ENCODE measurements at regions not wholly inside any gene's neighbourhood (a gene's known extent, or its start where the extent isn't known, plus 50 kb on each side); places are given as distances from the start of the nearest gene placed in this dataset.

DNA sequence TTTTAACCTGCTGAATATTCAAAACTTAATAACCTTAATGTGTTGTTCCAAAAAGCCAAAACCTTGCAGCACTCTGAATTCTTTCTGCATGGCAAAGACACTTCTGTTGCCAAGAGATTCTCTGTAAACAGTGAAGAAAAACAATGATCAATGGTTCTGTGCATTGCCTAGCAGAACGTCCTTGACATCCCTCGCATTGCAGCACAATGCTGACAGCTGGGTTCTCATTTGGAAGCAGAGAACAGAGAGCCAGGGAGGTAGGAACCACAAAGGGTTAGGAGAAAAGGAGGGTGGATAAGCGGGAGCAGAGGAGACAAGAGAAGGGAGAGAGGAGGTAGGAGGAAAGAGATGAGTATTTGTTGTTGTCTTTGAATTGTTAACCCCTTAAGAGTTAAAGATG, 501.1 kb downstream of the NAV3 start:
- TF ChIP-seq, protein P1, sequence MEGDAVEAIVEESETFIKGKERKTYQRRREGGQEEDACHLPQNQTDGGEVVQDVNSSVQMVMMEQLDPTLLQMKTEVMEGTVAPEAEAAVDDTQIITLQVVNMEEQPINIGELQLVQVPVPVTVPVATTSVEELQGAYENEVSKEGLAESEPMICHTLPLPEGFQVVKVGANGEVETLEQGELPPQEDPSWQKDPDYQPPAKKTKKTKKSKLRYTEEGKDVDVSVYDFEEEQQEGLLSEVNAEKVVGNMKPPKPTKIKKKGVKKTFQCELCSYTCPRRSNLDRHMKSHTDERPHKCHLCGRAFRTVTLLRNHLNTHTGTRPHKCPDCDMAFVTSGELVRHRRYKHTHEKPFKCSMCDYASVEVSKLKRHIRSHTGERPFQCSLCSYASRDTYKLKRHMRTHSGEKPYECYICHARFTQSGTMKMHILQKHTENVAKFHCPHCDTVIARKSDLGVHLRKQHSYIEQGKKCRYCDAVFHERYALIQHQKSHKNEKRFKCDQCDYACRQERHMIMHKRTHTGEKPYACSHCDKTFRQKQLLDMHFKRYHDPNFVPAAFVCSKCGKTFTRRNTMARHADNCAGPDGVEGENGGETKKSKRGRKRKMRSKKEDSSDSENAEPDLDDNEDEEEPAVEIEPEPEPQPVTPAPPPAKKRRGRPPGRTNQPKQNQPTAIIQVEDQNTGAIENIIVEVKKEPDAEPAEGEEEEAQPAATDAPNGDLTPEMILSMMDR (IDR thresholded peaks at IDR 0.05) = no peak
- no peak for TF ChIP-seq ZFX (IDR thresholded peaks at IDR 0.05; ENCODE audit: borderline replicate concordance)
- no peak overlapping the region for H3K27ac ChIP-seq

DNA sequence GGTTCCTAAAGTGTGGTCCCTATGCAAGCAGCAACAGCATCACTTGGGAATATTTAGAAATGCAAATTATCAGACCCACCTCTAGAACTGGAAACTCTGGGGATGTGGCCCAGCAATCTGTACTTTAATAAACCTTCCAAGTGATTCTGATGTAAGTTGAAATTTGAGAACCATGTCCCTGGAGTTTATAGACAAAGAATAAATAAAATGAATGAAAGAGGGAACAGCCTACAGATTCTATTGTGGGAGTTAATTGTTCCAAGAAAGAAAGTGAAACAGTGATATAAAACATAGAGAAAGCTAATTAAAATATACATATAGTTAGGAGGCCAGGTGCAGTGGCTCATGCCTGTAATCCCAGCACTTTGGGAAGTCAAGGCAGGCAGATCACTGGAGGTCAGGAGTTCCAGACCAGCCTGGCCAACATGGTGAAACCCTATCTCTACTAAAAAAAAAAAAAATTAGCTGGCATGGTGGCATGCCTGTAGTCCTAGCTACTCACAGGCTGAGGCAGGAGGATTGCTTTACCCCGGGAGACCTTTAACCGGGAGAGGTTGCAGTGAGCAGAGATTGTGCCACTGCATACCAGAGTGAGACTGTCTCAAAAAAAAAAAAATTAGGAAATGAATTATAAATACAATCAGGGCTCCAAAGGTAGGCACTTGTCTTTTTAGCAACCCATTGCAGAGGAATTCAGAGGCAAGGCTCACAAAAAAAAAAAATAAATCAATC, 507.5 kb downstream of the NAV3 start:
- no peak for TF ChIP-seq ZFX (IDR thresholded peaks at IDR 0.05; ENCODE audit: borderline replicate concordance)
- TF ChIP-seq, protein P1 (IDR thresholded peaks at IDR 0.05) = no peak

DNA sequence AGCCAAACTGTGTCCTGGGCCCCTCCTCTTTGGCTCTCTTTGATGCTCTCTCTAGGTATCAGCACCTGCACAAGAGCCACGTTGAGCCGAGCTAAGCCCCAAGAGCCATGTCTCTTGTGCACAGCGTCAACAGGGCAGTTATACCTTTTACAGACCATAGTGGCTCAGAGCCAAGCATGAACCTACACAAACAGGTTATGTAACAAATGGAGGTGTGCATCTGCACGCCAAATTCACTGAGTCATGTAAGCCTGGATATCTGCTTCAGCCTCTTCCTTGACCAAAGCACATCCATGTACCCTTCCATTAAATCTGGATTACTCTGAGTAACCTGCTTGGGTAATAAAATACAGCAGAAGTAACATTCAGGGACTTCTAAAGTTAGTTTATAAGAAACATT, 509.7 kb downstream of the NAV3 start:
- TF ChIP-seq, protein P1 (IDR thresholded peaks at IDR 0.05) = no peak
- TF ChIP-seq ZFX (IDR thresholded peaks at IDR 0.05; ENCODE audit: borderline replicate concordance) = no peak
- no peak overlapping the region for H3K27ac ChIP-seq

More for the DNA sequence above, 507.5 kb downstream of the NAV3 start:
- H3K27ac ChIP-seq = no peak overlapping the region

DNA sequence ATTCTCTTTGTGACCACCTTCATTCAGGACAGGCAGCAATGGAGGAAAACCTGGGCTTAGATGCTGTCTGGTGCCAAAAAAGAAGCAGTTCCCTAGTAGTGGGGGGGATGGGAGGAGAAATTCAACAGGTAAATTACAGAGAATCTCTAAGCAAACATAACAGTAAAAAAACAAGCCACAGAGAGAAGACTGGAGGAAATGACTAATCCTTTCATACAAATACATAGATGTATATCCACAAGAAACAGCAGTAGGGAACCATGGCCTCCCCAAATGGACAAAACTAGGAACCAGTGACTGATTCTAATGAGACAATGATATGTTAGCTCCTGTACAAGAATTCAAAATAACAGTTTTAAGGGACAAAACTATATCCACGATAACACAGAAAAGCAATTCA, 513.0 kb downstream of the NAV3 start:
- TF ChIP-seq ZFX (IDR thresholded peaks at IDR 0.05; ENCODE audit: borderline replicate concordance) = no peak
- TF ChIP-seq, protein P1 (IDR thresholded peaks at IDR 0.05) = no peak
- no peak overlapping the region for H3K27ac ChIP-seq

DNA sequence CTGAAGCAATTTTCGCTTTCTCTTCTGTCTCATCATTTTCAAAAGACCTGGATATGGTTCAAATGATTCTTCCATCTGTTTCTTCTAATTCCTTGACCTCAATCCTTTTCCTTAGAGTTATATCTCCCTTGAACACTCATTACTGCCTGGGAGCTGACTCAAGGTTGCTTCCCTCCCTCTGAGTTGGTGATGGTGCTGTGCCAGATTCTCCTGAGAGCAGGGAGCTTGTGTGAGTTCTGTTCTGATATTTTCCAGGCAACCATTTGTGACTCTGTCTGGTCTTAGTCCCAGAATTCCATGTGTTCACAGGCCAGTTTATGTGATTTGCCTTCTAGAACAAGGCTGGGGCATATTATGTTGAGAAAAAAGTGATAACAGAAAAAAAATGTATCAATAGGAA, 505.1 kb upstream of the SYT1 start:
- no peak overlapping the region for H3K27ac ChIP-seq
- no peak for TF ChIP-seq ZFX (IDR thresholded peaks at IDR 0.05; ENCODE audit: borderline replicate concordance)
- TF ChIP-seq, protein P1 (IDR thresholded peaks at IDR 0.05) = no peak

DNA sequence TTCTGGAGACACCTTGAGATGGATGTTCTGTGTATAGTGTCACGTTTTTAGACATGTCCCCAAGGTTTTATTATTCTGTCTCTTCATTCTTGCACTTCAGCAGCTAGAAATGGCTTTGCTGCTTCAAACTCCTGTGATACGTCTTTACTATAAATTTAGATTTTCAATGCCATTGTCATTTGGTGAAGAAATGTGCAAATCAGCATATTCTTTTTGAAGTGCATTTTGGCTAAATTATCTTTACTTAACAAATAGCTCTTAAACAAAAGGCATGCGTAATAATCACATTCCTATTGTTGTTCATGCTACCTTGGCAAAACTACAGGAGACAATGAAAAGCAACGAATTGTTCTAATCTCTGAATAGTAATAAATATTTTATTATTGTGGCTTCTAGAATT, 502.9 kb upstream of the SYT1 start:
- no peak overlapping the region for H3K27ac ChIP-seq
- TF ChIP-seq, protein P1 (IDR thresholded peaks at IDR 0.05) = no peak
- TF ChIP-seq ZFX (IDR thresholded peaks at IDR 0.05; ENCODE audit: borderline replicate concordance) = no peak

DNA sequence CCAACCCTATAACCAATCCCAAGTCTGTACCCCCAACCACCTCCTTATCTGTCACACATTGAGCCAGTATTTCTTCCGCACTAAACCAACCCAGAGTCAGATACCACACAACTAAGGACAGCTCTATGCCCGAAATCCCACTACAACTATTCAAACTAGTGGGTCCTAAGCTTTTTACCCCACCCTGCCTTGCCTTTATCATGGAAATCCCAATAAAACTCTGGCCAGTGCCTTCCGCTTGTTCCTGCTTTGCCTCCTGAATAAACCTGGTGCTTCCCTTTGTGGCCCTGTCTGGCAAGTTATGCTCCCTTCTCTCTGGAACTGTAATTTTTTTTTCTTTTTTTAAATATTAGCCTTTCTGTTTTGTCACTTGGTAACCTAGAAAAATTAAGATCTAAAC, 493.3 kb upstream of the SYT1 start:
- no peak for TF ChIP-seq ZFX (IDR thresholded peaks at IDR 0.05; ENCODE audit: borderline replicate concordance)
- TF ChIP-seq, protein P1 (IDR thresholded peaks at IDR 0.05) = no peak
- no peak overlapping the region for H3K27ac ChIP-seq

Measured in 22Rv1 (cell line).